ENCODE measurements at regions not wholly inside any gene's neighbourhood (a gene's known extent, or its start where the extent isn't known, plus 50 kb on each side); places are given as distances from the start of the nearest gene placed in this dataset.

DNA sequence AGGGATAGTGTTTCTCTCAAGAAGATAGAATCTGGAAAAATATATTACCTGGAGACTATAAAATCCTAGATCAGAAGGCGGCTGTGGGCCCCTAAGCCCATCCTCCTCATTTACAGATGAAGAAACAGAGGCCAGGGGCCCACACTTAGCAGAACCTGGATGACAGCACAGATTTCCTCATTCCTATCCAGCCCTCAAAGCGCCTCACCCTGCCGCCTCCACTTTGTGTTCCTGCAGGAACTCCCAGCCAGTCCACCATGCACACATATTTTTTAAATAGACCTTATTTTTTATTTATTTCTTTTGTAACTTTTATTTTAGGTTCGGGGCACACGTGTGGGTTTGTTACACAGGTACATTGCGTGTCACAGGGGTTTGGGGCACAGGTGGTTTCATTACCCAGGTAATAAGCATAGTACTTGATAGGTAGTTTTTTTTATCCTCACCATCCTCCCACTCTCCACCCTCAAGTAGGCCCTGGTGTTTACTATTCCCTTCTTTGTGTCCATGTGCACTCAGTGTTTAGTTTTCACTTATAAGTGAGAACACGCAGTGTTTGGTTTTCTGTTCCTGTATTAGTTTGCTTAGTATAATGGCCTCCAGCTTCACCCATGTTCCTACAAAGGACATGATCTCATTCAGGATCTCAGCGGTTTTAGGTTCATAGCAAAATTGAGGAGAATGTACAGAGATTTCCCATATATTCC lies 85.5 kb upstream of the MAP1B start:
- Mint-ChIP-seq H3K27ac (ENCODE audit: unreplicated experiment) (no peak overlapping the region), H3K27me3 (ENCODE audit: unreplicated experiment) (no peaks in the 10 kb centered on the region)

DNA sequence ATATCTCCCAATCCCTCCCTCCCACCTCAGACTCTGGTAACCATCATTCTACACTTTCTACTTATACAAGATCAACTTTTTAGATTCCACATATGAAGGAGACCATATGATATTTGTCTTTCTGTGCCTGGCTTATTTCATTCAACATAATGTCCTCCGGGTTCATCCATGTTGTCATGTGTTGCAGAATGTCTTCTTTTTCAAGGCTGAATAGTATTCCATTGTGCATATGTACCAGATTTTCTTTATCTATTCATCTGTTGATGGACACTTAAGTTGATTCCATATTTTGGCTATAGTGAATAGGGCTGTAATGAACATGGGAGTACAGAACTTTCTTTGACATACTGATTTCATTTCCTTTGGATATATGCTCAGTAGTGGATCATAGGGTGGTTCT lies 78.9 kb upstream of the MAP1B start:
- Mint-ChIP-seq H3K27ac (ENCODE audit: unreplicated experiment) (no peak overlapping the region), H3K27me3 (ENCODE audit: unreplicated experiment) (no peaks in the 10 kb centered on the region), H3K4me1 (ENCODE audit: low read depth, unreplicated experiment) (no peaks in the 10 kb centered on the region), H3K36me3 (ENCODE audit: unreplicated experiment) (peaks cover 8% of the 10 kb centered on the region), H3K4me3 (ENCODE audit: unreplicated experiment) (no peak overlapping the region), H3K9me3 (ENCODE audit: unreplicated experiment) (peaks cover 2% of the 10 kb centered on the region)
- TF ChIP-seq, protein P1, sequence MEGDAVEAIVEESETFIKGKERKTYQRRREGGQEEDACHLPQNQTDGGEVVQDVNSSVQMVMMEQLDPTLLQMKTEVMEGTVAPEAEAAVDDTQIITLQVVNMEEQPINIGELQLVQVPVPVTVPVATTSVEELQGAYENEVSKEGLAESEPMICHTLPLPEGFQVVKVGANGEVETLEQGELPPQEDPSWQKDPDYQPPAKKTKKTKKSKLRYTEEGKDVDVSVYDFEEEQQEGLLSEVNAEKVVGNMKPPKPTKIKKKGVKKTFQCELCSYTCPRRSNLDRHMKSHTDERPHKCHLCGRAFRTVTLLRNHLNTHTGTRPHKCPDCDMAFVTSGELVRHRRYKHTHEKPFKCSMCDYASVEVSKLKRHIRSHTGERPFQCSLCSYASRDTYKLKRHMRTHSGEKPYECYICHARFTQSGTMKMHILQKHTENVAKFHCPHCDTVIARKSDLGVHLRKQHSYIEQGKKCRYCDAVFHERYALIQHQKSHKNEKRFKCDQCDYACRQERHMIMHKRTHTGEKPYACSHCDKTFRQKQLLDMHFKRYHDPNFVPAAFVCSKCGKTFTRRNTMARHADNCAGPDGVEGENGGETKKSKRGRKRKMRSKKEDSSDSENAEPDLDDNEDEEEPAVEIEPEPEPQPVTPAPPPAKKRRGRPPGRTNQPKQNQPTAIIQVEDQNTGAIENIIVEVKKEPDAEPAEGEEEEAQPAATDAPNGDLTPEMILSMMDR (IDR thresholded peaks at IDR 0.05; ENCODE audit: partially characterized antibody, unreplicated experiment): no peak
- DNase-seq: no peak

More for the DNA sequence above, 85.5 kb upstream of the MAP1B start:
- Mint-ChIP-seq H3K4me3 (ENCODE audit: unreplicated experiment) (no peak overlapping the region), H3K9me3 (ENCODE audit: unreplicated experiment) (peaks cover 3% of the 10 kb centered on the region), H3K4me1 (ENCODE audit: low read depth, unreplicated experiment) (peaks cover 14% of the 10 kb centered on the region), H3K36me3 (ENCODE audit: unreplicated experiment) (peaks cover 8% of the 10 kb centered on the region)
- TF ChIP-seq, protein P1 (IDR thresholded peaks at IDR 0.05; ENCODE audit: partially characterized antibody, unreplicated experiment): no peak
- no peak for DNase-seq

DNA sequence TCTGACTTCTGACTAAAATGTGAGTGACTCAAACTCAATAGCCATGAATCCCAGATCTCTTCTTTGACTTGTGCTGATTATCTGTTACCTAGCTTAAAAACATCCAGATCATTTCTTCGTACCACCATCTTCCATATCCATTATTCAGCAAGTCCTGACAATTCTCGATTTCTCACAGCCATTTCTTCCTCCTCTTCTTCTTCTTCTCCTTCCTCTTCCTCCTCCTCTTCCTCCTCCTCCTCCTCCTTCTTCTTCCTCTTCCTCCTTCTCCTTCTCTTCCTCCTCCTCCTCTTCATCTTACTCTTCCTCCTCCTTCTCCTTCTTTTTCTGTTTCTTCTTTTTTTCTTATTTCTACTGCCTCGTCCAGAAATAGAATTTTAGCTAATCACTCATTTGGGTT lies 77.0 kb upstream of the MAP1B start:
- no peak for DNase-seq
- no peaks in the 10 kb centered on the region for H3K27me3 Mint-ChIP-seq (ENCODE audit: unreplicated experiment)
- no peak overlapping the region for H3K27ac Mint-ChIP-seq (ENCODE audit: unreplicated experiment)
- peaks cover 10% of the 10 kb centered on the region for H3K4me1 Mint-ChIP-seq (ENCODE audit: low read depth, unreplicated experiment)
- no peaks in the 10 kb centered on the region for H3K36me3 Mint-ChIP-seq (ENCODE audit: unreplicated experiment)
- H3K9me3 Mint-ChIP-seq (ENCODE audit: unreplicated experiment): no peaks in the 10 kb centered on the region
- no peak overlapping the region for H3K4me3 Mint-ChIP-seq (ENCODE audit: unreplicated experiment)
- TF ChIP-seq, protein P1 (IDR thresholded peaks at IDR 0.05; ENCODE audit: partially characterized antibody, unreplicated experiment): no peak

DNA sequence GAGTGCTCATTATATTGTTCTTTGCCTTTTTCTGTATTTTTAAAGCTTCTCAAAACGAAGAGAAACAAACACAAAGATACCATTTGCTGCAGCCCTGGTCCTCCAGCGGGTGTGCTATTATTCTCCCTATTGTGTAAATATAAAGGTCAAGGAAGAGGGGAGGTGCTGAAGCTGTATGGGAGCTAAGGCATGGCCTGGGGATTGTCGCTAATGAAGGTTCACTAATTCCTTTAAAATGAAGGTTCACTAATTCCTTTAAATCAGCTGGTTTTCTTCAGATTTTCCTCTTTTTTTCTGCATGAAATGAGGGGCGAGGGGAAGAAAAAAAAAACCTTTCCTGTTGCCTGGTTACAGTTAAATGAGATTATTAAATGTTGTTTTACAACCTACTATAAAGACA lies 74.5 kb upstream of the MAP1B start:
- Mint-ChIP-seq H3K4me1 (ENCODE audit: low read depth, unreplicated experiment) (peaks cover 36% of the 10 kb centered on the region), H3K27ac (ENCODE audit: unreplicated experiment) (no peak overlapping the region)
- no peak for DNase-seq

DNA sequence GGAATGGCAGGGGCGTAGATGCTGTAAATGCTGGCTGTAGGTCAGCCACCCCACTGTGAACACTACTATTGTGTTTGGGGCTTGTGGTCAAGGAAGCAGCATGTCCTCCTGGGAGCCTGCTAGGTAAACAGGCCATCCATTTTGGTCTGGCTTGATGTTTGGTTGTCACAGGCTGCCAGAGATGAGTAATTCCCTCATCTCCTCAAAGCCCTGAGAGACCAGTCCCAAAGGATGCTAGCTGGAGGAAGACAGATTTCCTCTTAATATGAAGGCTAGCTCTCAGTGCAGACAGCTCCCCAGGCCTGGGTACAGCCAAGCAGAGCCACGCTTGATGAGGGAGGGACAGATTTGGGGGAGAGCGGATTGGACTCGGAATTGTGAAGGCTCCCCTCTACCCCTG lies 72.5 kb upstream of the MAP1B start:
- Mint-ChIP-seq H3K27ac (ENCODE audit: unreplicated experiment) (peak overlapping the region; percentile 71), H3K36me3 (ENCODE audit: unreplicated experiment) (no peaks in the 10 kb centered on the region), H3K9me3 (ENCODE audit: unreplicated experiment) (no peaks in the 10 kb centered on the region), H3K4me3 (ENCODE audit: unreplicated experiment) (peak overlapping the region; percentile 31), H3K4me1 (ENCODE audit: low read depth, unreplicated experiment) (peaks cover 46% of the 10 kb centered on the region), H3K27me3 (ENCODE audit: unreplicated experiment) (no peaks in the 10 kb centered on the region)
- TF ChIP-seq, protein P1 (IDR thresholded peaks at IDR 0.05; ENCODE audit: partially characterized antibody, unreplicated experiment): no peak
- DNase-seq: no peak

More for the DNA sequence above, 74.5 kb upstream of the MAP1B start:
- no peak overlapping the region for H3K4me3 Mint-ChIP-seq (ENCODE audit: unreplicated experiment)
- no peaks in the 10 kb centered on the region for H3K27me3 Mint-ChIP-seq (ENCODE audit: unreplicated experiment)
- no peaks in the 10 kb centered on the region for H3K36me3 Mint-ChIP-seq (ENCODE audit: unreplicated experiment)
- no peaks in the 10 kb centered on the region for H3K9me3 Mint-ChIP-seq (ENCODE audit: unreplicated experiment)
- TF ChIP-seq, protein P1 (IDR thresholded peaks at IDR 0.05; ENCODE audit: partially characterized antibody, unreplicated experiment): no peak

All from glutamatergic neuron (in vitro differentiated cells).